ENCODE measurements at regions not wholly inside any gene's neighbourhood (a gene's known extent, or its start where the extent isn't known, plus 50 kb on each side); places are given as distances from the start of the nearest gene placed in this dataset.
"Not testable (repeated sequence)": the region's sequence is repeated elsewhere in the genome, so short reads cannot be mapped to it uniquely, and the experiment has no call there.

DNA sequence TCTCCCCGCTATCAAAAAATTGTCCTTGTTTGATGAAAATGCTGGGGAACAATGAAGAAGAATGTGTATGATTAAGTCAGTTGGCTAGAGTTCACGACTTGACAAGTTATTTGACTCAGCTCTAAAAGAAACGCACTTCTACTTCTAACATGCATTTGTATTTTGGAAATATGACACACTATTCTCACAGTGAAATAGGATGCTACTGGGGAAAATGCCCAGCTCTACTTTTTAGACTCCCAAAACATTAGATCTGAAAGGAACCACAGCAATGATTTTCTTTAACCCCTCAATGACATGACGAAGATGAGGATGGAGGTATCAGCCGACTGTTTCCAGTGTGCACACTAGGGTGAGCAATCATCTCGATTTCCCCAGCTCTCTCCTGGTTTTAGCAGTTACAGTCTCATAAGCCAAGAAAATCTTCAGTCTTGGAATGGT is 83.6 kb upstream of the PCSK1 start:
- Mint-ChIP-seq H3K9me3 (no peaks in the 10 kb centered on the region), H3K4me3 (no peak overlapping the region), H3K27ac (no peak overlapping the region), H3K4me1 (ENCODE audit: low read depth) (no peaks in the 10 kb centered on the region), H3K36me3 (ENCODE audit: low read depth) (no peaks in the 10 kb centered on the region), H3K27me3 (ENCODE audit: low read depth) (peaks cover 12% of the 10 kb centered on the region)

DNA sequence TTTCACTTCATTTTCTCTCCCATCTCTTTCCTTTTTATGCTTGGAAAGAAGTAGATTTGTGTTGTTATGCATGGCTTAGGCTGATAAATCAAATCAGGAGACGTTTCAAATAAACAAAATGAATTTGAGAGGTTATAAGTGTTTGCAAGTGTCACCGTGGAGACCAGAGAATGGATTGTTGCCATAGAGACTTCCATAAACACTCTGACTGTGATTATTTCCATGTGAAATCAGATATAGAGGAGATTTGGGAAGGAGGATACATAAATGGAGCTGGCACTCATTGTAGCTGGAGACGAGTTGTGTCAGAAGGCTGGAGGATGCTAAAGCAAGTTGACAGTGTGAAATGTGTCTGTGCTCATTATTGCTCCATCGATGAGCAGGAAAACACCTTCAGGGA is 84.2 kb upstream of the PCSK1 start:
- Mint-ChIP-seq H3K4me3 (no peak overlapping the region), H3K4me1 (ENCODE audit: low read depth) (no peaks in the 10 kb centered on the region), H3K27me3 (ENCODE audit: low read depth) (peaks cover 12% of the 10 kb centered on the region), H3K27ac (no peak overlapping the region), H3K9me3 (no peaks in the 10 kb centered on the region), H3K36me3 (ENCODE audit: low read depth) (no peaks in the 10 kb centered on the region)

DNA sequence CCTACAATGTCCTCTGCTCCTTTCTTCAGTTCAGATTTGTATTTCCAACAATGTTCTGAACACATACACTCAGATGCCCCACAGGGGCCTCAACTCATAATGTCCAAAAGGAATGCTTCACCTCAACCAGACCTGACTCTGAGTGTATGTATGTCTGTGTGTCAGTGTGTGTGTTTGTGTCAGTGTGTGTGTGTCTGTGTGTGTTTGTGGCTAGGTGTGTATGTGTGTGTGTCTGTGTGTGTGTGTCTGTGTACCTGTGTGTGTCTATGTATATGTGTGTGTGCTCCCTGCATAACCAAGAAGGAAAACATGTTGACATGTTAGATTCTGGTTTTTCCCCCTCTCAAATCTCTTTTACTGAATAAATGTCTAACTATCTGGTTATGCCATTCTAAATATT is 87.3 kb upstream of the PCSK1 start:
- H3K4me1 Mint-ChIP-seq (ENCODE audit: low read depth), result no peaks in the 10 kb centered on the region
- H3K36me3 Mint-ChIP-seq (ENCODE audit: low read depth), result no peaks in the 10 kb centered on the region
- peaks cover 13% of the 10 kb centered on the region for H3K27me3 Mint-ChIP-seq (ENCODE audit: low read depth)
- H3K4me3 Mint-ChIP-seq, result no peak overlapping the region
- H3K9me3 Mint-ChIP-seq, result no peaks in the 10 kb centered on the region
- H3K27ac Mint-ChIP-seq, result no peak overlapping the region

DNA sequence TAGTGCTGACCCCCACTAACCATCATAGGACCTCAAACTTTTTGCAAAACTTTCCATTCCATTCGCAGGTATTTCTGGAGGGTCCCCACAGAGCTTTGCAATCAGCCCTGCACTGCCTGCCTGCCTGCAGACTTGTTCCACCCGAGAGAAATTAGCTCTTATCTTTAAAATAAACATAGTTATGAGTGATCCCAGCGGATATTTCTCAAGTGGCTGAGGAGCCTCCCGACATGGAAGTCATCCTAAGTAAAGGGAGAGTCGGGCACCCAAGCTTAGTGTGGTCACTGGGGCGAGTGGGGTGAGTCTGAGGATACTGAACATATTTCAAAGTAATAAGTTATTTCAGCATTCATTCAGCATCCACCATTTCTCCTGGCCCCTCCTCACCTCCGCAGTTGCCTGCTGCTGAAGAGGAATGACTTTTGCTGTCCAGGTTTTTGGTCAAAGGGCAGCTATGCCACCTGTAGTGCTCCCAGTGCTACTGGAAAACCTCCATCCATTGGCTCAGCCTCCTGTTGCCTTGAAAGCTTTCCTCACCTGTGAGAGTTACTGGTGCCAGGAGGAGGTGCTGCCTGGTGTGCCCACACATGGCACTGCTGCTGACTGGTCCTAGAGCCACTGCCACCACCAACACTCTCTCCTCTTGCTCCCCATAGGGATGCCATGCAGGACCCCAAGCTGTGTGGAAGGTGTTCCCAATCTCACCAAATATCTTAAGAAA is 89.7 kb upstream of the PCSK1 start:
- H3K4me3 Mint-ChIP-seq, result no peak overlapping the region

DNA sequence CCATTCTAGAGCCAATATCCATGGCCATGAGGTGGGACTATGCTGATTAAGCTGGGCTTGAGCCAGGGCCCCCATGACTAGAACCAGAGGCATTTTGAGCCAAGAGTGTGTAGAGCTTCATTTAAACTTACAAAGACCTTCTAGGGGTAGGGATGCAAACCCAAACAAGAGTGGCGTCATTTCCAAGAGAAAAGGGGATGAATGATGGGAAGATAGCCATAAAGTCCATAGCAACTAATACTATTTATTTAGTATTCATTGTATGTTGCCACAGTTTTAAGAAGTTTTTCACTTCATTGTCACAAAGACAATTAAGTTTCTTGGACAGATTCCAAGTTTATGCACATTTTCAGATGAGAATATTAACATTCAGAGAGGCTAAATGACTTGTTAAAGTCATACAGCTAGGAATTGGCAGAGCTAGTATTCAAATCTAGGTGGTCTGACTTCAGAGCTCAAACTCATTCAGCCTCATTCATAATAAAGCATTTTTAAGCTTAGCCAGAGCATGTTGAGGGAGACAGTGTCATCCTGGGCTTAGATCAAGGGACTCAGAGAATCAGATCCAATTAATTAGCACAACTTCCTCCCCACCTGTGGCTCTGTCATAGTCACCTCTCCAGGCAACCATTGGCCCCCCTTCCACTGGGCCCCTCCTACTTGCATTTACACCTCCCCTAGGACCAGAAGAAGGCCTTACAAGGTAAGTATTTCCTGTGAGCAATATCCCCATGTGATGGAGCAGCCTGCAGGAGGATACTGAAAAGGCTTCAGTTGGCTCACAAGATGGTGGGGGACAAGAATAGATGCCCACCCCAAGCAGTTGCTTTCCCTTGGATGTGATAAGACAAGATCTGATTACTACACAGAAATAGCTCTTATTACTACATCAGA is 95.0 kb upstream of the PCSK1 start:
- H3K27me3 Mint-ChIP-seq (ENCODE audit: low read depth), result peaks cover 9% of the 10 kb centered on the region
- no peak overlapping the region for H3K4me3 Mint-ChIP-seq
- H3K9me3 Mint-ChIP-seq, result no peaks in the 10 kb centered on the region
- no peak overlapping the region for H3K27ac Mint-ChIP-seq
- H3K36me3 Mint-ChIP-seq (ENCODE audit: low read depth), result no peaks in the 10 kb centered on the region
- H3K4me1 Mint-ChIP-seq (ENCODE audit: low read depth), result no peaks in the 10 kb centered on the region

More for the DNA sequence above, 89.7 kb upstream of the PCSK1 start:
- Mint-ChIP-seq H3K36me3 (ENCODE audit: low read depth) (no peaks in the 10 kb centered on the region), H3K27ac (no peak overlapping the region), H3K9me3 (no peaks in the 10 kb centered on the region), H3K4me1 (ENCODE audit: low read depth) (no peaks in the 10 kb centered on the region), H3K27me3 (ENCODE audit: low read depth) (peaks cover 9% of the 10 kb centered on the region)

DNA sequence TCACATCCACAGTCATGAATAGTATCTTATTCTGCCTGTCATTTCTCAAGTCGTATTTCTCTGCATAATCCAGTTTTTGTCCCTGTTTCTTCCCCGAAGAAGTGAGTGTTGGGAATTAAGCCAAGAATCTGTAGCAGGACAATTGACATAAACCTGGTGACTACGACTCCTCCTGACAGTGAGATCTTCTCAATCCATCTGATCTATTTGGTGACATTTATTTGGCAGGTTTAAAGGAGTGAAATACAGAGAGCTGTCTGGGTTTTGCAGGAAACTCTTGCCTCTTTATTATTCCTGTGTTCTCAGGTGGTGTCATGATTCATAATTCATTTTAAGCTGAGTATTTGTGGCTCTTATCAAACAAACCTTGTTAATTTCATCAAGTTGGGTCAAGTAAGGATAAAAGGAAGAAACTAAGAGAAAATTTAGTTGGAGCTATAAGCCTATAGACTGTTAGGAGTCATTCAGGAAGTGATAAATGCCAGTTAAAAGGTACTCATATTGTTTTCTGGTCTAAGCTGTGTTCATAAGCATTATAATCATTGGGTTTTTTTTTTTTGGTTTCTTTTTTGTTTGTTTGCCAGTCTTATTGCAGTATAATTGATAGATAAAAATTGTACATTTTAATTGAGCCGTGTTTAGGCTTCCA is 95.9 kb upstream of the PCSK1 start:
- Mint-ChIP-seq H3K4me1 (ENCODE audit: low read depth) (no peaks in the 10 kb centered on the region), H3K36me3 (ENCODE audit: low read depth) (no peaks in the 10 kb centered on the region), H3K4me3 (no peak overlapping the region), H3K9me3 (no peaks in the 10 kb centered on the region), H3K27me3 (ENCODE audit: low read depth) (peaks cover 4% of the 10 kb centered on the region), H3K27ac (no peak overlapping the region)

DNA sequence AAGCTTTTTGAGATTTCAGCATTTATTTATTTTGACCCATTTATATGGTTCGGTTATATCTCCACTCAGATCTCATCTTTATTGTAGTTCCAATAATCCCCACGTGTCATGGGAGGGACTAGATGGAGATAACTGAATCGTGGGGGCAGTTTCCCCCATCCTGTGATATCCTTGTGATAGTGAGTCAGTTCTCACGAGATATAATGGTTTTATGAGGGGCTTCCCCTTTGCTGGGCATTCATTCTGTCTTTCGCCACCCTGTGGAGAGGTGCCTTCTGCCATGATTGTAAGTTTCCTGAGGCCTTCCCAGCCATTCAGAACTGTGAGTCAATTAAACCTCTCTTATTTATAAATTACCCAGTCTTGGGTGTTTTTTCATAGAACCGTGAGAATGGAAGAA is 96.5 kb upstream of the PCSK1 start:
- H3K4me3 Mint-ChIP-seq, result no peak overlapping the region
- no peak overlapping the region for H3K27ac Mint-ChIP-seq
- no peaks in the 10 kb centered on the region for H3K4me1 Mint-ChIP-seq (ENCODE audit: low read depth)
- no peaks in the 10 kb centered on the region for H3K36me3 Mint-ChIP-seq (ENCODE audit: low read depth)
- H3K9me3 Mint-ChIP-seq, result no peaks in the 10 kb centered on the region
- peaks cover 4% of the 10 kb centered on the region for H3K27me3 Mint-ChIP-seq (ENCODE audit: low read depth)

DNA sequence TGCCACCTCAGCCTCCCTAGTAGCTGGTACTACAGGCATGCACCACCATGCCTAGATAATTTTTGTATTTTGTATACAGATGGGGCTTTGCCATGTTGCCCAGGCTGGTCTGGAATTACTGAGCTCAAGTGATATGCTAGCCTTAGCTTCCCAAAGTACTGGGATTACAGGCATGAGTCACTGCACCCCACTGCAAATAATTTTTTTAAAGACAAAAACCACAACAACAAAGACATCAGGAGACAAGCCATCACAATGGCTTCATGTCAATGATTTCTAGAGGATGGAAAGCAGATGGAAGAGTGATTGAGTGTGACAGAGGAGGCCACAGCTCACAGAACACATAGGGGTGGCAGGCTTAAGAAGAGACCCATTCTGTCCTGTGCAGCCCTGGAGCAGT is 97.9 kb upstream of the PCSK1 start:
- Mint-ChIP-seq H3K27me3 (ENCODE audit: low read depth) (peaks cover 3% of the 10 kb centered on the region), H3K9me3 (no peaks in the 10 kb centered on the region), H3K27ac (no peak overlapping the region), H3K36me3 (ENCODE audit: low read depth) (no peaks in the 10 kb centered on the region), H3K4me3 (no peak overlapping the region), H3K4me1 (ENCODE audit: low read depth) (no peaks in the 10 kb centered on the region)

DNA sequence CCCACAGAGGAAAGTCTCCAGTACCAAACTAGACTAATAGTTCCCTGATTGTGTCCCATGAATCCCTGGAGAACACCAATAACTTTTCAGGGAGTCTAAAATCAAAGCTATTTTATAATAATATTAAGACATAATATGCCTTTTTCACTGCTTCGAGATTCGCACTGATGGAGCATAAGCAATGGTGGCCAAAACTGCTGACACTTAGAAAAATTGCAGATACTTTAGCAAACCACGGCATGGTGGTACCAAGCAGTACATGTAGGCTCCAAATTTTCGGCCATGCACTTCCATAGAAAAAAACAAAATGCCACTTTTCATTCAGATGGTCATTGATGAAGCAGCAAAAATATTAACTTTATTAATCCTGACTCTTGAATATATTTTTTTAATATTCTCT is 100.3 kb upstream of the PCSK1 start:
- no peak overlapping the region for H3K27ac Mint-ChIP-seq
- H3K4me1 Mint-ChIP-seq (ENCODE audit: low read depth), result peaks cover 13% of the 10 kb centered on the region

DNA sequence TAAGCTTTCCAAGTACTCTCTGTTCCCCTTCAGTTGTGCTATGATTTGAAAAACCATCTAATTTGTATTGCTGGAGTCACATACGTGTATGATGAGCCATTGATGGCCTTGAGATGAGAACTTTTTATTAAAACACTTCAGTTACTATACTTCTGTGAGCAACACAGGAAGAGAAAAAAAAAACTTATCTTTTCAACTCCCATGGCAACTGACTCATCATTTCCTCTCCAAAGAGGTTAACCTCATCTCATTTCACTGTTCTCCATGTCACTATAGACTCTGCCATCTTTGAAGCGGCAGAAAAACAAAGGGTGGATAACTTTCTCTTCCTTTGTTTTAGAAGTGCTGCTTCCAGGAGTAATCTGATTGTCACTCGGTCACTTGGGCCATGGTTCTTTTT is 104.3 kb upstream of the PCSK1 start:
- peaks cover 5% of the 10 kb centered on the region for H3K36me3 Mint-ChIP-seq (ENCODE audit: low read depth)
- peak overlapping the region; percentile 88 for H3K27ac Mint-ChIP-seq
- peaks cover 3% of the 10 kb centered on the region for H3K9me3 Mint-ChIP-seq
- H3K4me1 Mint-ChIP-seq (ENCODE audit: low read depth), result peaks cover 22% of the 10 kb centered on the region
- peak overlapping the region; percentile 6 for H3K4me3 Mint-ChIP-seq
- H3K27me3 Mint-ChIP-seq (ENCODE audit: low read depth), result peaks cover 11% of the 10 kb centered on the region

More for the DNA sequence above, 100.3 kb upstream of the PCSK1 start:
- Mint-ChIP-seq H3K9me3 (peaks cover 3% of the 10 kb centered on the region), H3K36me3 (ENCODE audit: low read depth) (peaks cover 5% of the 10 kb centered on the region), H3K27me3 (ENCODE audit: low read depth) (no peaks in the 10 kb centered on the region), H3K4me3 (no peak overlapping the region)

DNA sequence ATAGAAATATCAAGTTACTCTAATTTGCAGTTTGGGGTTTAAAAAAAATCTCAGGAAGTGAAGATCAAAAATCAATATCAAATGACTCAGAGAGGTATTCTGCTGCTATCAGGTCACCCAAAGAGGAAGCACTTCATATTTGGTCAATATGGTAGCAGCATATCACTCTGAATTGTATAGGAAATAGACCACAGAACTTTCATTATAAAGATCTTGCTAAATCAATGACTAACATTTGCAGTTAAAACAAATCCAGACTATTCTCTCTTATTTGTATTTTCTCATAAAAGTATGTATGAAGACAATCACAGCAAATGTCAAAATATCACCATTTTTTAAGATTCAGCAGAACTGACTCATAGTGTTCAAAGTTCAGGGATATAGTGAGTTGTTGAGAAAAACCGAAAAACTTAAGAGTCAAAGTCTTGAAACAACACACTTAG is 105.8 kb upstream of the PCSK1 start:
- Mint-ChIP-seq H3K27me3 (ENCODE audit: low read depth) (peaks cover 20% of the 10 kb centered on the region), H3K36me3 (ENCODE audit: low read depth) (peaks cover 5% of the 10 kb centered on the region), H3K4me3 (no peak overlapping the region), H3K9me3 (peaks cover 3% of the 10 kb centered on the region), H3K27ac (peak overlapping the region; percentile 11), H3K4me1 (ENCODE audit: low read depth) (peaks cover 22% of the 10 kb centered on the region)

DNA sequence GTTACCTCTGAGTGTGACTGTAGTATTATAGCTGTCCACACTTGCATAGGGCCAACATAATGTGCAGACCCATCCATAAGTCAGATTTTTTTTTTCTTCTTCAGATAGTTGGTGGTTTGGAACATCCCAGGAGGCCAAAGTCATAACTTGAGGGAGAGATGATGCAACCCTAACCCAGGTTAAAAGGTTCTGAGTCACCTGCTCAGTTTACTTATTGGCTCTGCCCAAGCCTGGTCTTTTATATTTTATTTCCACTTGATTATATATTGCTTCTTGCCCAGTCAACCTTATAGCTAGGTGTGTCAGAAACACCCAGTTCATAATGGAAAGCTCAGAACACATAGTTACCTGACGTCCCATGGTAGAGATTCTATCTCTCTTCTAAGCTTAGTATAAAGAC is 113.1 kb upstream of the PCSK1 start:
- Mint-ChIP-seq H3K36me3 (ENCODE audit: low read depth) (no peaks in the 10 kb centered on the region), H3K4me1 (ENCODE audit: low read depth) (no peaks in the 10 kb centered on the region), H3K27ac (no peak overlapping the region), H3K4me3 (no peak overlapping the region), H3K27me3 (ENCODE audit: low read depth) (peaks cover 29% of the 10 kb centered on the region), H3K9me3 (peaks cover 3% of the 10 kb centered on the region)

DNA sequence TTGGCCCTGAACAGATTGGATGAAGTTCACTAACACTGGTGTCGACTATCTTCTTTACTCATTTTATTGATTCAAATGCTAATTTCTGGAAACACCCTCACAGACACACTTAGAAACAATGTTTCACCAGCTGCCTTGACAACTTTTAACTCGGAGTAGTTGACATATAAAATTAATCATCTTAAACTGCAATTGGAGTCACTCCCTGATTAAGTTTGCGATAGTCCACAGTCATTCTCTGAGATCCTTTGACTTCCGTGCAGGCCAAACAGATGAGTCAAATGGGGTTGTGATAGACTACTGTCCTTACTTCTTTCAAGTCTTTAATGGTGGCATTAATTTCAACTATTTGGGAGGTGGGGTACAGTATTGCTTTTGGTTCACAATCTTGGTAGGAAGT is 114.4 kb upstream of the PCSK1 start:
- no peaks in the 10 kb centered on the region for H3K36me3 Mint-ChIP-seq (ENCODE audit: low read depth)
- H3K4me1 Mint-ChIP-seq (ENCODE audit: low read depth), result no peaks in the 10 kb centered on the region
- peaks cover 28% of the 10 kb centered on the region for H3K27me3 Mint-ChIP-seq (ENCODE audit: low read depth)
- H3K9me3 Mint-ChIP-seq, result peaks cover 3% of the 10 kb centered on the region
- H3K27ac Mint-ChIP-seq, result no peak overlapping the region
- H3K4me3 Mint-ChIP-seq, result no peak overlapping the region

DNA sequence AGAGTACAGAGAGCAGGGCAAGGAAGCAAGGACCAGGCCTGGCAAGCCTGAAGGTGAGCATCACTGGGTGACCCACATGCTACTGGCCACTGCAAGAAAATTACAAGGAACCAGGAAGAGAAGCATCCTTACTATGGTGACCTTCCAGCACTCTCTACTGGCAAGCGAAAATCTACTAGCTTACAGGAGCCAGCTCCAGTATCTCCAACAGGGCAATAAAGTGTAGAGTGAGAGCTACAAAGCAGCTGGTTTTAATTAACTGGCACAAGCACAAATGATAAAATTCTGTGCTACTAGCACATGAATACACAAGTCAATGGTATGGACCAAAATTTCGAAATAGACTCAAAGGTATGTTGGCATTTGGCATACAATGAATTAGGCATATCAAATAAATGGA is 113.3 kb upstream of the CAST start:
- Mint-ChIP-seq H3K36me3 (ENCODE audit: low read depth) (no peaks in the 10 kb centered on the region), H3K9me3 (peaks cover 3% of the 10 kb centered on the region), H3K4me3 (no peak overlapping the region), H3K27ac (no peak overlapping the region), H3K27me3 (ENCODE audit: low read depth) (peaks cover 31% of the 10 kb centered on the region), H3K4me1 (ENCODE audit: low read depth) (no peaks in the 10 kb centered on the region)

DNA sequence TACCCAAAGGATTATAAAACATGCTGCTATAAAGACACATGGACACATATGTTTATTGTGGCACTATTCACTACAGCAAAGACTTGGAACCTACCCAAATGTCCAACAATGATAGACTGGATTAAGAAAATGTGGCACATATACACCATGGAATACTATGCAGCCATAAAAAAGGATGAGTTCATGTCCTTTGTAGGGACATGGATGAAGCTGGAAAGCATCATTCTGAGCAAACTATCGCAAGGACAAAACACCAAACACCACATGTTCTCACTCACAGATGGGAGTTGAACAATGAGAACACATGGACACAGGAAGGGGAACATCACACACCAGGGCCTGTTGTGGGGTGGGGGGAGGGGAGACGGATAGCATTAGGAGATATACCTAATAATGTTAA is 101.3 kb upstream of the CAST start:
- H3K27ac Mint-ChIP-seq; H3K36me3 Mint-ChIP-seq (ENCODE audit: low read depth); H3K9me3 Mint-ChIP-seq; H3K27me3 Mint-ChIP-seq (ENCODE audit: low read depth); H3K4me3 Mint-ChIP-seq; H3K4me1 Mint-ChIP-seq (ENCODE audit: low read depth): not testable (repeated sequence)

Measured in T-helper 1 cell treated with Interleukin-12 subunit alpha and Interleukin-12 subunit beta and Interleukin-4 antibody, amounts not matched to agents 30 μg/mL and 1 μg/mL, for 36 hours (primary cell).